Iris pigment epithelial cell (primary cell): ENCODE measurements at regions not wholly inside any gene's neighbourhood (a gene's known extent, or its start where the extent isn't known, plus 50 kb on each side); places are given as distances from the start of the nearest gene placed in this dataset.
A peak's percentile ranks its signal among the peaks of the same experiment; 100 is the strongest.
"Not testable (repeated sequence)": the region's sequence is repeated elsewhere in the genome, so short reads cannot be mapped to it uniquely, and the experiment has no call there.

ENCODE experiments used
- DNase-seq: peaks from one replicate; pipeline ENCODE4 v3.0.0-alpha.2; 2011; ENCODE audit warnings: low read depth

DNA sequence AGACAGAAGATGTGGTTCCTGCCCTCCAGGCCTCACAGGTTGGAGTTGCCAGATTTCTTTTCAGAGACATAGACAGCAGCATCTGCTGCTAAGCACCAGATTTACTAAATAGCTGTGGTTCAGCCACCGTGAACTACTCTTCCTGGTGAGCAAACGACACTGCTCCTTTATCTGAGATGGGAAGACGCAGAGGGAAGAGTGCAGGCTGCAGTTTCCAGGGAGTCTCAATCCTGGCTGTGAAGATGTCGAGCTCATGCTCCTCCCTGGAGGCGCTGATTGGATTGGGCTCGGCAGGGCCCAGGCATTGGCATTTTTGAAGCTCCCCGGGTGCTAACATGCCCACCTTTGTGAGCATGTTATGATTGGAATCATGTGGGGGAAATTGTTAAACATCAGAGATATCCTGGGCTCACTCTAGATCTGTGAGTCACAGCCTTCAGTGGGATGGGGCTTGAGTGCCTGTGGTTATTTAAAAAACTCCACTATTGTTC, 314.8 kb downstream of the TSN start:
- DNase-seq: peak; percentile 20

DNA sequence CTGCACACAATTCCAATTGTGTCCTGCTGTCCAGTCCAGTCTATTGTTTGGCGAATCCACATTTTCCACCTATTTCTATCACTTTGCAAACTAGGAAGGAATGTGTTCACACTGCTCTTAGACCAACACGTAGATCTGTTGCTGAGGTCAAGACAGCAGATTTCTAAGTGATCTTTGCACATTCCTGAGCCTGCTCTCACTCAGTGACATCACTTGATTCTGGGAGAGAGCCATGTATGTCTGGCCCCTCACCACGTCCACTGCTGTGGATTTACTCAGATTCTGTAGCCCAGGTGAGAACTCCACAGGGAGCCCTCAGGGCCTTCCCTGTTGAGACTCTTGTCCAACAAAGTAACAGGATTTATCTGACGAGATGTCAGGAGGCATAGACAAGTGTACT, 317.2 kb downstream of the TSN start:
- DNase-seq: peak; percentile 42

DNA sequence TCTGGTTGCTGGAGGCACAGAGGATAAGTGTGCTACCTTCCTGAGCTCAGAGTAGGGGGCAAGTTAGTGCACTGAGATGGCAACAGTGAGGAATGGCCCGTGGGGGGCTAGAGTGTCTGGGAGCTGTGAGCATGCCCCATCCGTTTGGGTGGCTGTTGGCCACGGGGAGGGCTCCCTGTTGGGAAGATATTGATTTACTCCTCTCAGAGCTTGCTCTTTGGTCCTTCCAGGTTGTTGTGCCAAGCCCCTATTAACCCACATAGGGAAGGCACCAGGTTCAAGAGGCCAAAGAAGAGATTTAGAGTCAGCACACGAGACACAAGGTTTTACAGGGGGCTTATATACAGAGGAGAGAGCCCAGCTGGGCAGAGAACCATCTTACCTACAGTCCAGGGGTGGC, 318.8 kb downstream of the TSN start:
- no peak for DNase-seq

DNA sequence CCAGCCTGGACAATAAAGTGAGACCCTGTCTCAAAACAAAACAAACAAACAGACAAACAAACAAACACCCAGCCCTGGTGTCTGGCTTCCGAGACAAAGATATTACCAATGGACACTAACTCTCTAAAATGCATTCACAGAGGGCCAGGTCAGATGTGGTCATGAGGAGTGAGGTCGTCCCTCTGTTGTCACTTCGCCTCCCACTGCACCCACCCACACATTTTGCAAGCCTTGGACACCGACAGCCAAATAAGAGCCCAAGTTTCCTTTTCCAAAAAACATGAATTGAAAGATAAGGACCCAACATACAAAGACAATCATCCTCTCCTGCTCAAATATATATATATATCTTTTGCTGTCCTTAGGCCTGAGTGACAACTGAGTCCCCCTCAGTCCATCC, 319.9 kb downstream of the TSN start:
- DNase-seq: no peak

DNA sequence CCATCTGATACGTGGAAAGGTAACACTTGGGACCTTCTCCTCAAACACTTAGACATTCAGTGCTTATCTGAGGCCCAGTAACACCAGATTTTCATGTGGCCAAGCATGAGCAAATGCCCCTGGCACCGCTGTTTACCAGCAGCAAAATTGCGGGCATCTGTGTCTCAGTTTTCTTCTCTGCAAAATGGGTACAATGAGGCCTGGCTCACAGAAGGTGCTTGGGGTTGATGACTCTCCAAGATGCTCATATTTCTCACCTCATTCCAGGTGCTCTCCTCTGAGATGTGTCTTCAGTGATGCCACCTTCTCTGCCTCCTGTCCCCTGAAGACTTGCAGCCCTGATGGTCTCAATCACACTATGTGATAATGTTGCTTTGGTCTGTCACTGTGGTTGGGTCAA, 321.7 kb downstream of the TSN start:
- DNase-seq: no peak

DNA sequence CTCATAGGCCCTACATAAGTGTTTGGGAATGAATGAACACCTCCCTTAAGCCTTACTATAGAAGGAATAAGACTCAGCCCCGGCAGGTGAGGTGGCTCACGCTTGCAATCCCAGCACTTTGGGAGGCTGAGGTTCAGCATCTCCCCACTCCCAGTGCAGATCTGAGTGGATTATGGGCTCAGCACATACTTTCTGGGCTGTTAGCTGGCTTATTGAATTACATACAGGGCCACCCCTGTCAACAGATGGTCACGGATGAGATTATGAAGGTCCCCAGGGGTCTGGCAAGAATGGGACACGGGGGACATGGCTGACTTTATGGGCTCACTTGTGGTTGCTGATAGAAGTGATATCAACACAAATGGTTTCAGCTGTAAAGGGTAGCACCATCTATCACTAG, 322.3 kb downstream of the TSN start:
- DNase-seq: no peak

DNA sequence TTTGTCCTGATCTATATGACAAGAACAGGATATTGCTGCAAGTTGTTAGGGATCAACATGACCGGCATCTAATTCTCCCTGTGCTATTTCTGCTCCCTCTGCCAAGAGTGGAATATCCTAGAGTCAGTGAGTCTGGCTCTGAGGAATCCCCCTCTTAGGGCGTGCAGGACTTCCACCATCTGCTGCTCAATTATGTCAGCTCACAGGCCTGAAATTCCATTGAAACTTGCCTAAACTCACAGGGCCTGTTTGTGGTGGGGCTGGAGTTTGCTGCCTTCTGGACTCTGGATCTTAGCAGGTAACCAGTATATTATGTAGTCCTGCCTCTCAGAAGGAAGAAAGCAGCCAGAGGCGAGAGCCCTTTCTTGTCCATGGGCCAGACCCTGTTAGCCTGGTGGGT, 323.0 kb downstream of the TSN start:
- peak; percentile 13 for DNase-seq

DNA sequence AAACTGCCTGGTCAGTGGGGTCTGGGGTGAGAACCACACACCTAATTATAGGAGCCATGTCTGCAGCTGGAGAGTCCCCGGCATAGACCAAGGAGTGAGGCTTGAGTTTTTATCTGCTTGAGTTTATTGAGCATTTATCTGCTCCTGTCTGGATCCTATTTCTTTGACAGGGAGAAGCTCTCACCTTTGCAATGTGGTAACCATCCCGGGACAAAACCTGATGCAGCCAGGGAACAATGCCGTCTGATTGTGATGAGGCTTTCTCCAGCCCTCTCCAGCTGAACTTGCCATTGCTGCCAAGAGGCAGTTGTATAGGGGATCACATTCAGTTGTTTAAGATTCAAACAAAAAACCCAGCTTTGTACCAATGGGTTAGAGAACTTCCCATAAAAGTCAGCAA, 324.4 kb downstream of the TSN start:
- DNase-seq: no peak

DNA sequence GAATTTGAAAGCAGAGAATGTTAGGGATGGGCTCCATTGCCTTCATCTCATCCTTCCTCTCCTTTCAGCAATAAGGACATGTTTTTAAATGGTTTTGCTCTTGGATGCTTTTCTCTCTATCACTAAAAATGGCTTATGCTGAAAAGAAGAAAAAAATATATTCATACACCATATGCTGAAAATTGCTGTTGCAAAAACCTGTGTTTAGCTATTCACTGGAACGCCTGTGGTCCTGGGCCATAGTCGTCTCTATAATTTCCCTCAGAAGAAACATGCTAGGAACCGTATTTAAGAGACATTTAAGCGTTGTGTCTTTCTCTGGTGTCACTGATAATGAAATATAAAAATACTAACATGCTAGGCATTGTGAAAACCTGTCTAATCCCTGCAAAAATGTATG, 324.9 kb downstream of the TSN start:
- DNase-seq: no peak

DNA sequence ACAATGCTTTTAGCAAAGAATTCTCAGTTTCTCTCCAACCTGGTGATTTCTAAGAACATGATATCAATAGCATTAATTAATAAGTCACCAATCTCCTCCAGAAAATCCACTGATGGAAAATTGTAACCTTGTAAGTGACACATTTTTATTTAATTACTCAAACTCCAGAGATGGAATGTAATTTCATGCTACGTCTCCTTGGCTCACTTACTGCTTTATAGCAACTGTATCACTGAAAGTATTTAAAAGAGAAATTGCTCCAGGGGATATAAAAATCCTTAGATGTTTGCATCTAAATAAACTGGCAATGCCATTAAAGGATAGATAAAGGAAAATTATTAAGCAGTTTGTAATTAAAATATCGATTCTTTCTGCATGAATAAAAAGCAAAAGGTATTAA, 325.4 kb downstream of the TSN start:
- no peak for DNase-seq

DNA sequence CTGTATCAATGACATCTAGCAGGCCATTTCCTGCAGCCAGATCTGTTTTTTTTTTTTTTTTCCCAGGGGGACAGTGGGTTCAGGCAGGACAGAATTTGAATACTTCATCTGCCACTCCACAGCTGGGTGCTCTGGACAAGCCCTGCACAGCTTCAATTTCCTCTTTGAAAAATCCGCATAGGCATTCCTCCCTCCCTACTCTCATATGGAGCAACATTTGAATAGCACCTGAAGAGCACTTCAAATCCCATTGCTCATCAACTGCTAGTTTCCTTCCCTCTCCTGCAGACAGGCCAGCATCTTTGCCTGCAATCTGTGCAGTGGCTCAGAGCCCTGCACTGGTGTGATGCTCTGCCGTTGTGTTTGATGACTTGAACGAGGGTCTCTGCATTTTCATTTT, 326.3 kb downstream of the TSN start:
- DNase-seq: no peak

DNA sequence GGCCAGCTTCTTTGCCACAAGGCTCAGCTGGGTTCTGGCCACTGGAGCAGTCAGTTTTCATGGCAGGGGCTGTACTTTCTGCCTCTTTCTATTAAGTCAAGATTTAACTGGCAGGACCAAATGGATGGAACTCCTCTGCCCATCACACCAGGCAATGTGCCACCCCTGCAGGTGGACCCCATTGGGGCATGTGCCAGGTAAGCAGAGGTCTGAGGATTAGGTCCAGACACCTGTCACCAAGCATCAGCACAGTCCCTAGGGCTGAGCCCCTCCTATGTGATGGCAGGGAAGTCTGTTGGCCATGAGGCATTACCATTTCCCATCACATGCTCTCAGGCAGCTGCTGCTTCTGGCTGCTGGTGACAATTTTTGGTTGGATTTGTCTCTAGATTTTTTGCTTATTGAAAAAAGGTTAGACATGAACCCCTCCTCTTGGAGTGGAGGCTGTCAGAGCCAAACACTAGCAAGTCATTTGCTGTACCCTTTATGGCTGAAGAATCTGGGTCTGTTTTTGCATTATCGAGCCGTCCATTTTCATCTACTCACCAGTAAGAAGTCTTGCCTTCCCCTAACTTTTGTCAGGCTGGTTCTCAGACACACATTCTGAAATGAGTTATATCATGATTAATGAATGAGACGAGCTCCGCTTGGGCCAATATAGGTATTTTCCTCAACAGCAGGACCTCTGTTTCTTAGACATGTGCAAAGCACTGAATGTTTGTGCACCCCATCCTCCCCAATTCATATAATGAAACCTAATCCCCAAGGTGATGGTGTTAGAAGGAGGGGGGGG, 328.0 kb downstream of the TSN start:
- no peak for DNase-seq

DNA sequence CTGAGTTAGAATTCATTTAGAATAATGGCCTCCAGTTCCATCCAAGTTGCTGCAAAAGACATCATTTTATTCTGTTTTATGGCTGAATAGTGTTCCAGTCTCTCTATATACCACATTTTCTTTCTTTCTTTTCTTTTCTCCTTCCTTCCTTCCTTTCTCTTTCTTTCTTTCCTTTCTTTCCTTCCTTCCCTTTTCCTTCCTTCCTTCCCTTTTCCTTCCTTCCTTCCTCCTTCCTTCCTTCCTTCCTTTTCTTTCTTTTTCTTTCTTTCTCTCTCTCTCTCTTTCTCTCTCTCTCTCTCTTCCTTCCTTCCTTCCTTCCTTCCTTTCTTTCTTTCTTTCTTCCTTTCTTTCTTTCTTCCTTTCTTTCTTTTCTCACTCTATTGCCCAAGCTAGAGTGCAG, 330.2 kb downstream of the TSN start:
- not testable (repeated sequence) for DNase-seq

DNA sequence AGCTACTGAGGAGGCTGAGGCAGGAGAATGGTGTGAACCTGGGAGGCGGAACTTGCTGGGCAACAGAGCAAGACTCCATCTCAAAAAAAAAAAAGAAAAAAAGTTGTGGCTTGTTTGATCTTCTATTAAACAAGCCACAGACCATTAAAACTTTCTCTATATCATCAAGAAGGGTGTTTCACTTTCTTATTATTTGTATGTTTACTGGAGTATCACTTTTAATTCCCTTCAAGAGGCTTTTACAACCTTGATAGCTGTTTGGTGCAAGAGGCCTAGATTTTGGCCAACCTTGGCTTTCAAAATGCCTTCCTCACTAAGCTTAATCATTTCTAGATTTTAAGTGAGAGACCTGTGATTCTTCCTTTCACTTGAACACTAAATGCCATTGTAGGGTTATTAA, 339.1 kb downstream of the TSN start:
- no peak for DNase-seq

DNA sequence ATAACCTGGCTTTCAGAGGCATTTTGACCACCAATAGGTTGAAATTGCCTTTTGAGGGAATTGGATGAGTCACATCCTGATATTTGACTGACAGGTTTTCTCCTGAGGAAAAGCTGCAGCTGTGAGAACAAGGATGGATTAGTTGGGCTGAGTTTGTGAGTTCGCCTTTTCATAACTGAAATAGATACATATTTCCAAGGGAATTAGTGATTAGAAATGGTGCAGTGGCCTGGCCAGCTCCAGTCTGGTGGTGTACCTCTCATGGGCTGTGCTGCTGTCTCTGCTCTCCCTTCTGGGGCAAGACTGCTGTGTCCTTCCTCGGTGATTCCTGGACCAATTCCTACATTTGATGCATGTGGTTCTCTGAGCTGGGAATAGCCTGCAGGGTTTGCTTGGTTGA, 341.3 kb downstream of the TSN start:
- DNase-seq: no peak

DNA sequence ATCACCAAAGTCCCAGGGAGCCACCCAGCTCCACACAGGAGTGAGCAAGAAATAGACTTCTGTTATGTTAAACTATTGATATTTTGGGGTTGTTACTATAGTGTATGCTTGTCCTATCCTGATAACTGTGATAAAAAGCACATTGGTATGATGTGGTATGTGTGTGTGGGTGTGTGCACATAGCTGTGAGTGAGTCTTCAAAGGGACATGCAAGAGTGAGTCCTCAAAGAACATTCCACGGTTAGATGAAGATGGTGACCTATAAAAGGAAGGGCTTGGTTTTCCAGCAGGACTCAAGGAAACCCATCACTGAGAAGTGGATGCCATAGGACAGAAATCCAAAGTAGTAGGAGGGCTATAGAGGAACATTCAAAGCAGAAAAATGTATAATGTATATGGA, 342.9 kb downstream of the TSN start:
- DNase-seq: no peak

DNA sequence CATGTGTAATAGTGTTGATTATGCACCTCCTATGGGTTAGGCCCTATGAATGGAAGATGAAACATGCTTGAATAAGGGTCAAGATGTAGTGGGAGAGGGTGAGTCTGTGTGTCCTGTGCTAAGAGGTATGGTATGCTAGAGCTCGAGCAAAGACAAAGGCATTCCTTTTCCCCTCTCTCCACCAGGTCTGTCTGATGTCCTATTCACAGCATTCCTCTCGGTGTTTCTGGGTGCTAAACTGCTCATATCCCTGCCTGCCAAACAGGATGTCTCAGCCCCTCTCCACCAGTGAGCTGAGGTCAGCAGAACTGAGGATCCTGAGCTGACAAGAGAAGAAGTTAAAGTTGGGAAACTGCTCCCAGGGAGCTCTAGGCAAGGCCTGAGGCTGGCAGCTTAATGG, 344.9 kb downstream of the TSN start:
- peak; percentile 29 for DNase-seq

DNA sequence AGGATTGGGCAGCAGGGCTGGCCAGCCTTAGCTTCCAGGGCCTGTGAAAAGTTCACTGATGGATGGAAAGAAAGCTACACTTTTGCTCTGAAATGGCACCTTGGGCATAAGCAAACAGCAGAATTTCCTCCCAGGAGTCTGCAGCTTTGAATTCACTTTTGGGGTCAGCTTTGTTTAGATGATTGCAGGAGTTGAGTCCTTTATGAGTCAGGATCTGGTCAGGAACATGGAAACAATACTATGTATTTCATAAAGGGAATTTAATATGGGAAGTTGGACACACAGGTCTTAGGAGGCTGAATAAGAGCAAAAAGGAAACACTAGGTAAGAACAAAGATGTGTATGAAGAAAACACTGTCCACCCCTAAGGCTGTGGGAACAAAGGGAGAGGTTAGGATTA, 345.3 kb downstream of the TSN start:
- DNase-seq: no peak

DNA sequence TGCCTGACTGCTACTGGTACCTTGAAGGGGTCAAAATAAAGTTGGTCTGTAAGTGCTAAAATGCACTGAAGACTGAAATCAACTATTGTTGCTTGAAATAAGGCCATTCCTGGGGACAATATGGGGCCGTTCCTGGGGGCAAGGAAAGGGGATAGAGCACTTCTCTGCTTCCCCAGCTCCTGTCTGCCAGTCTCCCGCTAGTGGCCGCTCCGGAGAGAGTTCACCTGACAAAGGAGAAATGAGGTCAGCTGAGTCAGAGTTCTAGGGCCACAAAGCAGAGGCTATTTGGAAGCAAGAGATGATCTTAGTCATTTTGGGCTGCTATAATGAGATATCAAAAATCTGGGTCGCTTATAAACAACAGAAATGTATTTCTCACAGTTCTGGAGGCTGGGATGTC, 345.9 kb downstream of the TSN start:
- no peak for DNase-seq

DNA sequence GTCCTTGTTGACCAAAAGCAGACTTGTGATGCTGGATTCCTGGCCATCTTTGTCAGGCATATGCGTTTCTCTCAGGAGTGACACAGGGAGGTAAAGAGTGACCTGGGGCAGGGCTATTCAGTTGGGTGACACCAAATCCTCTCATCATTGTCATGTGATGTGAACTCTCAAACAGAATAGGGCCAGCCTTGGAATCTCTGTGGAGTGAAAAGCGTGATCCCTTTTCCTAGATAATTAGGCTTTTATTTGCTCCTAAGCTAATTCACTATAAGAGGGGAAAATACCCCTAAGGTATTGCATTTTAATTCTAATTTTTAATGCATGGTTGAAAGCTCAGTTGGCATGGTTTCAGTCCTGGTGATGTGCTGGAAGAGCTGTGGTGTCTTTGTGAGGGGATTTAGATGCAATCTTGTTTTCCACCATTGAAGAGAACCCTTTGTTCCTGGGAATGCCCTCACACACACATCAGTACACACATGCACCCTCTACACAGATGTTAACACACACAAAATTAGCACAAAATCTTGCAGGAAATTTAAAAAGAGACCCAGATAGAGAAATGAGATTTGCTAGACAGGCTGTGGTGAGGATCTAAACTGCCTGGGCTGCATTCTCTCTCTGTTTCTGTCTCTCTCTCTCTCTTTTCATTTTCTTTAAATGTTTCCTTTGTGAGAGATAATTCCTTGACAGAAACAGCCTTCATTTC, 349.9 kb downstream of the TSN start:
- no peak for DNase-seq

DNA sequence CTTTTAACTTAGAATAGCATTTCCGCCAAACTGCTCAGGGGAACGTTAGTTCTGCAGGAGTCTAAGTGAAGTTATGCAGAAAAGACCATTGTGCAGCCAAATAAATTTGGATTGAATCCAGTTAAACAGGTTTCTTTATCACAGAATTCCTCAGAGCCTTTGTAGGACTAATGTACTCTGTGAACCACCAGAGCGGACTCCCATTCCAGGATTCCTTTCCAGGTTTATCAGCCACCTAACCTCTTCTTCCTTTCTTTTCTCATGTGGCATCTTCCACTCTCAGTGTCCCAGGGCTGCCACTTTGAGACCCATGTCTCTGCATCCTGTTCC, 350.4 kb downstream of the TSN start:
- no peak for DNase-seq

DNA sequence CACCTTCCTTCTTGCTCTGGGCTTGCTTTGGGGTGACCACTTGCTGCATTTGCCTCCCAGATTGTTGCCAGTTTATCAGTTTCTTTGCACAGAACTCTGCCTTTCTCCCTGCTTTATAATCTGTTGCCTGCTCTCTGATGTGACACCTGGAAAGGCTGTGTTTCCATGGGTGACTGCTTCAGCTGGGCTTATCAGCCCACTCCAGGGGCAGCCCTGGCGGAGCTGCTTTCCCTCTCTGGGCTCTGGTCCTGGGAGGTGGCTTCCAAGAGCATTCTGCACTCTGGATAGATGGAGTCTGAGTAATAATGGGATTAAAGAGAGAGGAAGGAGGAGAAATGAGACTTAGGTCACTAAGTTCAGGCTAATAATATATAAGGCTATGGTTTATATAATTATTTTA, 352.7 kb downstream of the TSN start:
- DNase-seq: no peak

DNA sequence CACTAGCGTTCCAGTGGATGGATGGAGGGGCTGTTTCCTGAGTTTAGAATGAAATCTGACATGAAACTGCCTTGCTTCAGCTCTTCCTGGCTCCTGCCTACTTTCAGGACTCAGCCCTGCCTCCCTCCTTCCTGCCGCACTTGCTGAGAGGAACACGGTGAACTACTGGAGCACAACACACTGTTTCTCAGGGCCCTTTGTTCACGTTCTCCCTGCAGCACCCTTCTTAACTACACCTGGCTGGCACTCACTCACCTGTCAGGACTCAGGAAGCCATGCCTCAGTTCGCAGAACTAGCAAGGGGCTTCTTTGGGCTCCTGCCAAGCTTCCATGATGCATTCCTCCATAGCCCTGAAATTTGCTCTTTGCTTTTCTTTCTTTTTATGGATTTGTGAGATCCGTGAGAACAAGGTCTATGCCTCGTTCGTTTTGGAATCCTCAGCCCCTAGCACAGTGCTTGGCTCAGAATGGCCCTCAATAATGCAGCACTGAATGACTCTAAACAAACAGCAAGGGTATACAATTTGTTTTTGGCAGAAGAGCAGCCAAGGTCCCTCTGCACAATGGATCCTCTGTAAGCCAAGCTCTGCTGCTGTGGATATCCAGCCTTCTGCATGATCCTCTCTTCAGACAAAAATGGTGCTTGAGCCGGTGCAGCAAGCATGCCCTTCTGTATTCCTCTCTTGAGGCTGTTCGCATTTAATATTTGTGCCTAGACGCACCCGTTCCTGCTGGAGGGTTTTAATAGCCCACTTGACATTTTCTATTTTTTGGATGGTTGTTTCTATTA, 357.0 kb downstream of the TSN start:
- no peak for DNase-seq
